Stomach (tissue), 8 donors: ENCODE measurements at regions not wholly inside any gene's neighbourhood (a gene's known extent, or its start where the extent isn't known, plus 50 kb on each side); places are given as distances from the start of the nearest gene placed in this dataset.

Experiments
- DNase-seq, 2 donors: peaks; one replicate each; pipeline versions ENCODE4 v3.0.0 to v3.0.0-alpha.2; 2013 to 2019
- H3K27ac ChIP-seq, 5 donors: fragments of 200-600 bp in 4 of 5; sonication (generic) in 4 of 5; one replicate each; pipeline ENCODE4 v1.5.1; 2013 to 2019; ENCODE audit warnings: mild to moderate bottlenecking in 1 of 5, moderate library complexity in 1 of 5
- H3K27me3 ChIP-seq, 3 donors: fragments of 200-600 bp; sonication (generic); one replicate each; pipeline ENCODE4 v1.5.1; 2017 to 2019; ENCODE audit warnings: mixed run types in 1 of 3
- H3K36me3 ChIP-seq, 4 donors: fragments of 200-600 bp; sonication (generic); 1 replicate in 3 of 4; 2 replicates in 1 of 4; pipeline ENCODE4 v1.5.1; 2016 to 2019
- H3K4me1 ChIP-seq, 4 donors: fragments of 200-600 bp; sonication (generic); one replicate each; pipeline ENCODE4 v1.5.1; 2016 to 2019
- H3K4me3 ChIP-seq, 4 donors: fragments of 200-600 bp; sonication (generic) in 3 of 4; one replicate each; pipeline ENCODE4 v1.5.1; 2016 to 2019; ENCODE audit warnings: mild to moderate bottlenecking in 1 of 4
- H3K9me3 ChIP-seq, 4 donors: fragments of 200-600 bp; sonication (generic); one replicate each; pipeline ENCODE4 v1.5.1; 2016 to 2019
- CTCF ChIP-seq, 7 experiments: fragments of 450-650 bp in 4 of 7; fragments of 200-600 bp in 3 of 7; sonication (generic) in 3 of 7; IDR thresholded peaks; one replicate each; pipeline ENCODE4 v1.5.1; 2016 to 2019; ENCODE audit warnings: antibody characterized with exemption in 7 of 7, control low read depth in 2 of 7, mild to moderate bottlenecking in 1 of 7
- EP300 ChIP-seq: sonication (generic); formaldehyde crosslinking; IDR thresholded peaks from one replicate; pipeline ENCODE4 v1.6.1; 2017; ENCODE audit warnings: antibody characterized with exemption
- POLR2A ChIP-seq, 4 donors: fragments of 450-650 bp; IDR thresholded peaks; one replicate each; pipeline ENCODE4 v1.6.1; 2016; ENCODE audit warnings: antibody characterized with exemption in 4 of 4, control low read depth in 2 of 4, mild to moderate bottlenecking in 1 of 4, moderate library complexity in 1 of 4
- POLR2AphosphoS5 ChIP-seq, 3 donors: sonication (generic); formaldehyde crosslinking; IDR thresholded peaks; one replicate each; pipeline ENCODE4 v1.6.1; 2016; ENCODE audit warnings: antibody characterized with exemption in 3 of 3
- WGBS, 5 donors: extraction: QIAGEN DNeasy Blood & Tissue Kit in 3 of 5; methylation state at CpG; one replicate each; pipeline versions ENCODE4 v1.1.5 to v1.1.7; 2013 to 2018; 5-methylcytosine and 5-hydroxymethylcytosine counted together
- intact Hi-C: fragments of 100-400 bp; cut with DNase I; formaldehyde crosslinking; loops from one replicate; pipeline ENCODE4 v1.15.1; 2023; ENCODE audit warnings: low total_unique reads
- donor health status: healthy with polysubstance abuse.
- donor health status: Bipolar disorder and iron deficiency.
- donor health status: healthy.

GRCh38 chr11:15333407-15333806 is 218.7 kb downstream of the INSC start:
- no peaks in the 10 kb centered on the region for H3K4me1 ChIP-seq
- no peaks in the 10 kb centered on the region for H3K27me3 ChIP-seq
- no peak overlapping the region for H3K27ac ChIP-seq
- 56 to 80% (median 68%) methylated on average over 1 of the region's 1 CpG for whole genome bisulfite sequencing, 5 donors
- H3K36me3 ChIP-seq, result no peaks in the 10 kb centered on the region
- TF ChIP-seq POLR2AphosphoS5 (IDR thresholded peaks at IDR 0.05), result no peak
- no peak for DNase-seq
- H3K4me3 ChIP-seq, result no peak overlapping the region
- intact Hi-C loops, result no loop called here
- H3K9me3 ChIP-seq, result no peaks in the 10 kb centered on the region

- Histone ChIP-seq H3K36me3 (no peaks in the 10 kb centered on the region), H3K4me1 (no peaks in the 10 kb centered on the region), H3K4me3 (no peak overlapping the region), H3K27ac (no peak overlapping the region), H3K27me3 (no peaks in the 10 kb centered on the region), H3K9me3 (peaks cover 0 to 10% (median 5%) of the 10 kb centered on the region in 4 donors)
- no peak for DNase-seq
- WGBS, 5 donors, result 76 to 84% (median 80%) methylated on average over 3 of the region's 3 CpGs
- intact Hi-C loops, result no loop called here
- TF ChIP-seq POLR2AphosphoS5 (IDR thresholded peaks at IDR 0.05) (no peak), EP300 (no peak), POLR2A (IDR thresholded peaks at IDR 0.05) (no peak), CTCF (IDR thresholded peaks at IDR 0.05) (no peak)
Measured at GRCh38 chr11:15334766-15335165, 220.0 kb downstream of the INSC start.

- intact Hi-C loops, result no loop called here
- H3K4me1 ChIP-seq, result no peaks in the 10 kb centered on the region
- DNase-seq, result no peak
- H3K9me3 ChIP-seq, result peaks cover 0 to 15% (median 8%) of the 10 kb centered on the region in 4 donors
- TF ChIP-seq EP300, result no peak
- TF ChIP-seq POLR2AphosphoS5 (IDR thresholded peaks at IDR 0.05), result no peak
- no peak for TF ChIP-seq POLR2A (IDR thresholded peaks at IDR 0.05)
- no peak for TF ChIP-seq CTCF (IDR thresholded peaks at IDR 0.05)
- no peaks in the 10 kb centered on the region for H3K36me3 ChIP-seq
- no peaks in the 10 kb centered on the region for H3K27me3 ChIP-seq
- WGBS, 5 donors, result 48 to 61% (median 58%) methylated on average over 3 of the region's 3 CpGs
- no peak overlapping the region for H3K27ac ChIP-seq
- no peak overlapping the region for H3K4me3 ChIP-seq
Measured at GRCh38 chr11:15336021-15336420, 221.3 kb downstream of the INSC start.

GRCh38 chr11:15339302-15339701 is 224.6 kb downstream of the INSC start:
- WGBS, 5 donors, result 78 to 97% (median 94%) methylated on average over 1 of the region's 1 CpG
- TF ChIP-seq POLR2AphosphoS5 (IDR thresholded peaks at IDR 0.05), result no peak
- TF ChIP-seq EP300, result no peak
- no peak for TF ChIP-seq CTCF (IDR thresholded peaks at IDR 0.05)
- TF ChIP-seq POLR2A (IDR thresholded peaks at IDR 0.05), result no peak
- no peak overlapping the region for H3K4me3 ChIP-seq
- H3K9me3 ChIP-seq, result peaks cover 0 to 15% (median 8%) of the 10 kb centered on the region in 4 donors
- no peaks in the 10 kb centered on the region for H3K36me3 ChIP-seq
- DNase-seq, result no peak
- intact Hi-C loops, result no loop called here
- H3K27ac ChIP-seq, result no peak overlapping the region
- H3K27me3 ChIP-seq, result no peaks in the 10 kb centered on the region
- H3K4me1 ChIP-seq, result no peaks in the 10 kb centered on the region

GRCh38 chr11:15341587-15341986 is 226.9 kb downstream of the INSC start:
- H3K36me3 ChIP-seq, result no peaks in the 10 kb centered on the region
- TF ChIP-seq EP300 (no peak), POLR2AphosphoS5 (IDR thresholded peaks at IDR 0.05) (no peak), CTCF (IDR thresholded peaks at IDR 0.05) (no peak), POLR2A (IDR thresholded peaks at IDR 0.05) (no peak)
- intact Hi-C loops, result no loop called here
- no peak overlapping the region for H3K4me3 ChIP-seq
- no peaks in the 10 kb centered on the region for H3K27me3 ChIP-seq
- H3K9me3 ChIP-seq, result peaks cover 0 to 15% (median 8%) of the 10 kb centered on the region in 4 donors
- H3K4me1 ChIP-seq, result no peaks in the 10 kb centered on the region
- no peak for DNase-seq
- 35 to 52% (median 40%) methylated on average over 1 of the region's 1 CpG for WGBS, 5 donors
- no peak overlapping the region for H3K27ac ChIP-seq
